ENCODE measurements at regions not wholly inside any gene's neighbourhood (a gene's known extent, or its start where the extent isn't known, plus 50 kb on each side); places are given as distances from the start of the nearest gene placed in this dataset.

DNA sequence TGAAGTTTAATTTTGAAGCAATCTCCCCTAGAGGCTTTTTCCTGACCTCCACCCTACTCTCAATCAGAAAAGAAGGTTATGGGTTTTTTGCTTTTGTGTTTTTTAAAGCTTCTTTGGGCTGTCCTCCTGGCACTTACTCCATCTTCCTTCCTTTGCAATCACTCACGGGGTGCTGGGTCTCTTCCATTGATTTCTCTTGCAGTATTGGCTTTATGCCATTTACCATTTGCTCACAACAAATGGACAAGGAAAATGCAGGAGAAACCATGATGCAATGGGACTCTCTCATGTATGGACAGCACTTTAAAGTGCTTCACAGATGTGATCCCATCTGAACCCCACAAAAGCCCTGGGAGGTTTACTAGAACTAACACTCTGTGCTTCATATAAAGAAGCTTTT lies 57.5 kb downstream of the SST start:
- Histone ChIP-seq H3K27ac (replicated peaks; ENCODE audit: low read length) (no peak overlapping the region), H3K9ac (ENCODE audit: low read depth, low read length, poor library complexity) (no peak overlapping the region), H3K36me3 (replicated peaks in 1 of 2; ENCODE audit: control insufficient read depth in 2 of 2, insufficient read depth in 2 of 2, low read length in 2 of 2) (no peaks in the 10 kb centered on the region), H2BK120ac (ENCODE audit: low read depth, low read length) (no peak overlapping the region), H2BK12ac (ENCODE audit: low read length) (no peak overlapping the region), H3K14ac (ENCODE audit: low read length) (no peak overlapping the region), H2BK15ac (ENCODE audit: low read length) (no peak overlapping the region), H3K23ac (ENCODE audit: low read depth, low read length, poor library complexity) (no peak overlapping the region), H3K79me1 (ENCODE audit: low read depth, low read length) (no peaks in the 10 kb centered on the region), H3K18ac (ENCODE audit: low read length) (no peak overlapping the region), H3K4me2 (ENCODE audit: insufficient read depth, low read length, poor library complexity, severe bottlenecking) (no peak overlapping the region), H2BK5ac (ENCODE audit: low read length) (no peak overlapping the region), H4K91ac (ENCODE audit: low read depth, low read length, poor library complexity) (no peak overlapping the region), H2AFZ (ENCODE audit: low read length) (no peak overlapping the region), H4K8ac (ENCODE audit: low read depth, low read length) (no peak overlapping the region), H3K4me1 (ENCODE audit: control insufficient read depth in 2 of 2, insufficient read depth in 1 of 2, low read depth in 1 of 2, low read length in 2 of 2) (no peaks in the 10 kb centered on the region), H3K4me3 (ENCODE audit: low read length in 2 of 2) (no peak overlapping the region), H2AK5ac (ENCODE audit: low read depth, low read length) (no peak overlapping the region), H3K9me3 (replicated peaks in 1 of 2; ENCODE audit: control insufficient read depth in 2 of 2, insufficient read depth in 1 of 2, low read depth in 1 of 2, low read length in 2 of 2) (no peaks in the 10 kb centered on the region), H3K27me3 (ENCODE audit: control insufficient read depth in 3 of 3, insufficient read depth in 3 of 3, low read depth in 1 of 3, low read length in 3 of 3) (peaks cover 0 to 2% (median 0%) of the 10 kb centered on the region in 3 experiments), H3K4ac (ENCODE audit: low read length) (no peak overlapping the region)
- no peak for DNase-seq (ENCODE audit: low spot score)
- WGBS, 2 donors (ENCODE audit: extremely low coverage in 2 of 2, insufficient read length in 2 of 2, insufficient replicate concordance in 1 of 2) = no CpG with 5 or more reads among the region's 1 CpG

DNA sequence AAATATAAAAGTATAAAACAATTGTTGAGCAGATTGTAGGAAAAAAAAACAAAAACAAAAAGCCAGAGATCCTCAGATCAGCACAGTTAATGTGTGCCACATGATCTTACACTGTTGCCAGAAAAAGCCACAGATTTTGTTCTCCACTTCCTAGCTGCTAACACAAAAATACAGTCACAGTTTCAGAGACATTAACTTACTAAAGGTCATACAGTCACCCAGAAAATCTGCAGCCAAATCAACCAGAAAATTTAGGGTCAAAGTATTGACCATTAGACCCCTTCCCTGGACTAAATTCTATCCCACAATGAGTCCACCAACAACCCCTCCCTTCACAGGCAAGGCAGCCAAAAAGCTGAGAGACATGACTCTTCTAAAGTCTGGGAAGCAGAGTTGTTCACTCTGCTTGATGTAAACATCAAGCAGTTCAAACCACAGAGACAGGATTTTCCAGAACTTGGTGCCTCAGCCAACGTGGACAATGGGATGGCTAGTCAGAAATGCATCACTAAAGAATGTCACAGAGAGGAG lies 59.1 kb downstream of the SST start:
- Histone ChIP-seq H3K18ac (ENCODE audit: low read length) (no peak overlapping the region), H4K91ac (ENCODE audit: low read depth, low read length, poor library complexity) (no peak overlapping the region), H3K9me3 (replicated peaks in 1 of 2; ENCODE audit: control insufficient read depth in 2 of 2, insufficient read depth in 1 of 2, low read depth in 1 of 2, low read length in 2 of 2) (no peaks in the 10 kb centered on the region), H3K23ac (ENCODE audit: low read depth, low read length, poor library complexity) (no peak overlapping the region), H2BK5ac (ENCODE audit: low read length) (no peak overlapping the region), H3K4me2 (ENCODE audit: insufficient read depth, low read length, poor library complexity, severe bottlenecking) (no peak overlapping the region), H3K4me1 (ENCODE audit: control insufficient read depth in 2 of 2, insufficient read depth in 1 of 2, low read depth in 1 of 2, low read length in 2 of 2) (no peaks in the 10 kb centered on the region), H3K27me3 (ENCODE audit: control insufficient read depth in 3 of 3, insufficient read depth in 3 of 3, low read depth in 1 of 3, low read length in 3 of 3) (peaks cover 0 to 2% (median 0%) of the 10 kb centered on the region in 3 experiments), H3K4me3 (ENCODE audit: low read length in 2 of 2) (no peak overlapping the region), H3K14ac (ENCODE audit: low read length) (no peak overlapping the region), H2AK5ac (ENCODE audit: low read depth, low read length) (no peak overlapping the region), H3K36me3 (replicated peaks in 1 of 2; ENCODE audit: control insufficient read depth in 2 of 2, insufficient read depth in 2 of 2, low read length in 2 of 2) (no peaks in the 10 kb centered on the region), H3K4ac (ENCODE audit: low read length) (no peak overlapping the region), H3K9ac (ENCODE audit: low read depth, low read length, poor library complexity) (no peak overlapping the region), H2AFZ (ENCODE audit: low read length) (no peak overlapping the region), H3K79me1 (ENCODE audit: low read depth, low read length) (no peaks in the 10 kb centered on the region), H2BK15ac (ENCODE audit: low read length) (no peak overlapping the region), H2BK12ac (ENCODE audit: low read length) (no peak overlapping the region), H2BK120ac (ENCODE audit: low read depth, low read length) (no peak overlapping the region), H4K8ac (ENCODE audit: low read depth, low read length) (no peak overlapping the region), H3K27ac (replicated peaks; ENCODE audit: low read length) (no peak overlapping the region)
- WGBS, 2 donors (ENCODE audit: extremely low coverage in 2 of 2, insufficient read length in 2 of 2, insufficient replicate concordance in 1 of 2) = no CpG with 5 or more reads among the region's 1 CpG
- DNase-seq (ENCODE audit: low spot score) = no peak

DNA sequence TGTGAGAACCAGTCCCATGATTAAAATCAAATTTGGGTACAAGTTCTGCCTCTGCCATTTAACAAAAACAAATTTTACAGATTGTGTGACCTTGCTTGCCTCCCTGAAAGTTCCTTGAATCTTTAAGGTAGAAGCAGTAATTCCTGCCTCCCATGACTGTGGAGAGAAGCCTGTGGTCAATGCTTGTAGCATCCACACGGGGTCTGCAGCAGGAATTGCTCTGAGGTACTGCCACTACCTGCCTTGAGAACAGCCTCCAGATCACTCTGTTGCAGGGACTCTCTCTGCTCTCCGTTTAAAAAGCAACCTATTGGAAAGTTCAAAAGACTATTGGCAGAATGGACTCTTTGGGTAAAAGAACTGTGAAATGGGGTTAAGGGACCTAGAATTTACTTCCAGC lies 75.9 kb downstream of the SST start:
- no peak overlapping the region for H2BK15ac ChIP-seq (ENCODE audit: low read length)
- no peak overlapping the region for H2BK5ac ChIP-seq (ENCODE audit: low read length)
- no peak overlapping the region for H2AFZ ChIP-seq (ENCODE audit: low read length)
- peaks cover 3 to 5% of the 10 kb centered on the region in 2 donors for H3K4me1 ChIP-seq (ENCODE audit: control insufficient read depth in 2 of 2, insufficient read depth in 1 of 2, low read depth in 1 of 2, low read length in 2 of 2)
- H2AK5ac ChIP-seq (ENCODE audit: low read depth, low read length) = no peak overlapping the region
- H3K4me3 ChIP-seq (ENCODE audit: low read length in 2 of 2) = no peak overlapping the region
- no peak overlapping the region for H3K23ac ChIP-seq (ENCODE audit: low read depth, low read length, poor library complexity)
- WGBS, 2 donors (ENCODE audit: extremely low coverage in 2 of 2, insufficient read length in 2 of 2, insufficient replicate concordance in 1 of 2) = no CpG with 5 or more reads among the region's 2 CpGs
- no peak overlapping the region for H3K4ac ChIP-seq (ENCODE audit: low read length)
- no peak overlapping the region for H4K91ac ChIP-seq (ENCODE audit: low read depth, low read length, poor library complexity)
- no peak overlapping the region for H3K9ac ChIP-seq (ENCODE audit: low read depth, low read length, poor library complexity)
- H3K14ac ChIP-seq (ENCODE audit: low read length) = no peak overlapping the region
- no peak overlapping the region for H3K27ac ChIP-seq (replicated peaks; ENCODE audit: low read length)
- no peak overlapping the region for H4K8ac ChIP-seq (ENCODE audit: low read depth, low read length)
- no peaks in the 10 kb centered on the region for H3K79me1 ChIP-seq (ENCODE audit: low read depth, low read length)
- no peak for DNase-seq (ENCODE audit: low spot score)
- H3K18ac ChIP-seq (ENCODE audit: low read length) = no peak overlapping the region
- H3K36me3 ChIP-seq (replicated peaks in 1 of 2; ENCODE audit: control insufficient read depth in 2 of 2, insufficient read depth in 2 of 2, low read length in 2 of 2) = no peaks in the 10 kb centered on the region
- H2BK120ac ChIP-seq (ENCODE audit: low read depth, low read length) = no peak overlapping the region
- H3K4me2 ChIP-seq (ENCODE audit: insufficient read depth, low read length, poor library complexity, severe bottlenecking) = no peak overlapping the region
- no peaks in the 10 kb centered on the region for H3K9me3 ChIP-seq (replicated peaks in 1 of 2; ENCODE audit: control insufficient read depth in 2 of 2, insufficient read depth in 1 of 2, low read depth in 1 of 2, low read length in 2 of 2)
- H3K27me3 ChIP-seq (ENCODE audit: control insufficient read depth in 3 of 3, insufficient read depth in 3 of 3, low read depth in 1 of 3, low read length in 3 of 3) = no peaks in the 10 kb centered on the region
- no peak overlapping the region for H2BK12ac ChIP-seq (ENCODE audit: low read length)

DNA sequence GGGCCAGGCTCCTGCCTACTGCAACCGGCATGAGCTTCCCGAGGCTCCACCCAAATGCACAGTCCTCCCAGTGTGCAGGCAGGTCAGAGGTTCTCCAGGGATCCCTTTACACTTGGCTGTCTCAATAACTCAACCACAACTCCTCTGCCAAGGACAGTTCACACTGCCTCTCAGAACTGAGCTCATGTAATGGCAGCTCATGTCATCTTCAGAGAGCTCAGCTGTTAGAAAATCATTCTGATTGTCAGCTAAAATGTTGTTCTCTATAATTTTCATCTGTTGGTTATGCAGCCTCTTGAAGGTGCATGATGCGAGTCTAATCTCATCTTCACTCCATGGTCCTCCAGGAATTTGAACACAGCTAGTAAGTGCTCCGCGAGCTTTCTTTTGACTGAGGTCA lies 76.7 kb downstream of the SST start:
- Histone ChIP-seq H3K9me3 (replicated peaks in 1 of 2; ENCODE audit: control insufficient read depth in 2 of 2, insufficient read depth in 1 of 2, low read depth in 1 of 2, low read length in 2 of 2) (no peaks in the 10 kb centered on the region), H4K91ac (ENCODE audit: low read depth, low read length, poor library complexity) (no peak overlapping the region), H2BK12ac (ENCODE audit: low read length) (no peak overlapping the region), H3K4me3 (ENCODE audit: low read length in 2 of 2) (no peak overlapping the region), H3K36me3 (replicated peaks in 1 of 2; ENCODE audit: control insufficient read depth in 2 of 2, insufficient read depth in 2 of 2, low read length in 2 of 2) (no peaks in the 10 kb centered on the region), H3K4me1 (ENCODE audit: control insufficient read depth in 2 of 2, insufficient read depth in 1 of 2, low read depth in 1 of 2, low read length in 2 of 2) (peaks cover 3 to 5% of the 10 kb centered on the region in 2 donors), H3K14ac (ENCODE audit: low read length) (no peak overlapping the region), H3K27ac (replicated peaks; ENCODE audit: low read length) (no peak overlapping the region), H2BK120ac (ENCODE audit: low read depth, low read length) (no peak overlapping the region), H4K8ac (ENCODE audit: low read depth, low read length) (no peak overlapping the region), H2AFZ (ENCODE audit: low read length) (no peak overlapping the region), H3K23ac (ENCODE audit: low read depth, low read length, poor library complexity) (no peak overlapping the region), H3K18ac (ENCODE audit: low read length) (no peak overlapping the region), H3K79me1 (ENCODE audit: low read depth, low read length) (no peaks in the 10 kb centered on the region), H3K4me2 (ENCODE audit: insufficient read depth, low read length, poor library complexity, severe bottlenecking) (no peak overlapping the region), H3K4ac (ENCODE audit: low read length) (no peak overlapping the region), H2BK5ac (ENCODE audit: low read length) (no peak overlapping the region), H2BK15ac (ENCODE audit: low read length) (no peak overlapping the region), H2AK5ac (ENCODE audit: low read depth, low read length) (no peak overlapping the region), H3K9ac (ENCODE audit: low read depth, low read length, poor library complexity) (no peak overlapping the region), H3K27me3 (ENCODE audit: control insufficient read depth in 3 of 3, insufficient read depth in 3 of 3, low read depth in 1 of 3, low read length in 3 of 3) (no peaks in the 10 kb centered on the region)
- DNase-seq (ENCODE audit: low spot score) = no peak
- no CpG with 5 or more reads among the region's 5 CpGs for WGBS, 2 donors (ENCODE audit: extremely low coverage in 2 of 2, insufficient read length in 2 of 2, insufficient replicate concordance in 1 of 2)

Measured in neuronal stem cell (in vitro differentiated cells).